GM19468 (cell line): ENCODE measurements at regions not wholly inside any gene's neighbourhood (a gene's known extent, or its start where the extent isn't known, plus 50 kb on each side); places are given as distances from the start of the nearest gene placed in this dataset.

Experiments used
- ATAC-seq: cut with Tn5 transposase; IDR thresholded peaks from one replicate; pipeline ENCODE4 v1.9.1; 2021; ENCODE audit warnings: mild to moderate bottlenecking, moderate library complexity, moderate number of reproducible peaks; ENCODE audit not compliant: unreplicated experiment; ENCODE audit errors: extremely low read depth

DNA sequence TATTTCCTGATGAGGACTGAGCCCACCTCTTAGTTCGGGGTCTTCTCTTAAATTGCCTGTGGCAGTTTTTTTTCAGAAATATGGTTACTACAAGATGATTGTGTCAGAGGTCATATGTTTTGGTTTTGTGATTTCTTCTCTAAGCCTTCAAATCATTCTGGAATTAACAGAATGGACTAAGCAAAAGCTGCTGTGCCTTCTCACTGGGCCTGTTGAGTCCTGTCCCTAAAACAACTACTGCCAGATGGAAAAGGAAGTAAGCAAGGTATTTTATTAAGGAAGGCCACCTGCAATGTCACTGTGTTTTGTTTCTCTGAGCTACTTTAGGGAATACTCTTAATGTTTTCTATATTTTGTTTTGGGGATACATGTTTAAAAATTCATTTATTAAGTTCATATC lies 470.8 kb downstream of the PCDH20 start:
- no peak for ATAC-seq

DNA sequence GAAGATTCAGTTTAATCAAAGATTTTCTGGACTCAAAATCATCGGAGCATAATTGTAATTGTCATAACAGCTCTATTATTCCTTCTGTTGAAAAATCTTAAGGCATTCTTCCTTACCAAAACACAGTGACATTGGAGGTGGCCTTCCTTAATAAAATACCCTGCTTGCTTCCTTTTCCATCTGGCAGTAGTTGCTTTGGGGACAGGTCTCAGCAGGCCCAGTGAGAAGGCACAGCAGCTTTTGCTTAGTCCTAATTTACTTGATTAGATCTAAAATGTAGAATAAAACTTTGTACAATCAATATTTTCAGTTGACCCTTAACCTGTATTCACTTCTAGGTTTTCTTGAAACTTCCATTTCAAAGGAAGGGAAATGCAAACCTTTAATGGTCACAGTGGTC lies 471.6 kb downstream of the PCDH20 start:
- no peak for ATAC-seq

DNA sequence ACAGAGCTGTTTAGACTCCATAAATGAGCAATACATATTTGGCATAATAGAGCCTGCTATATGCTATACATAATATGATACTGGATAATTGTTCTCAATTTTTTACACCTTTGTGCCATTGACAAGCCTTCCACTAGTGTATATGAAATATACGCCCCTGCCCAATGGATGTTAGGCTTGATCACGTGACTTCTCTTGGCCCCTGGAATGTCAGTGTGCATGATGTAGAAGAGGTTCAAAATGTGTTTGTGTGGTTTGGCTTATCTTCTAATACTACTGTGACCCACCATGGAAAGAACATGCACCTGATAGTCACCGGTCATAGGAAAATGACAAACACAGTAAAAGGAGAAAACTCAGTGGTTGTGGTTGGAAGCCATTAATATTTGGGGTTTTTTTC lies 479.4 kb downstream of the PCDH20 start:
- no peak for ATAC-seq

DNA sequence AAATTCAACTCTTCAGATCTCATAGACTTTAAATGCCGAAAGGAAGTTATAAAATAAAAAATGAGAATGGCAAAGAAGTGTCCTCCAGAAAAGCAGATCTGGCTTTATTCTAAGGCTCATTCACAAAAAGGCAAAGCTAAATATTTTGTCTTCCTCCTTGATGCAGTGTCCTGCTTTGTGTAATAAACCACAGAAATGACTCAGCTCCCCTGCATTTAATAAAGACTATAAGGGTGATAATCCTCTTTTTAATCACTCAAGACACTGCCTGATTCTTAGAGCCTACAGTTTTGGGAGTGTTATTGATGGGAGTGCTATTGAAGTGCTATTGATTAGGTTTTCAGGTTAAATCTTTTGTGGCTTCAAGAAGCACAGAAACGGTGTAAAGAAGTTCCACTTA lies 482.0 kb downstream of the PCDH20 start:
- no peak for ATAC-seq

DNA sequence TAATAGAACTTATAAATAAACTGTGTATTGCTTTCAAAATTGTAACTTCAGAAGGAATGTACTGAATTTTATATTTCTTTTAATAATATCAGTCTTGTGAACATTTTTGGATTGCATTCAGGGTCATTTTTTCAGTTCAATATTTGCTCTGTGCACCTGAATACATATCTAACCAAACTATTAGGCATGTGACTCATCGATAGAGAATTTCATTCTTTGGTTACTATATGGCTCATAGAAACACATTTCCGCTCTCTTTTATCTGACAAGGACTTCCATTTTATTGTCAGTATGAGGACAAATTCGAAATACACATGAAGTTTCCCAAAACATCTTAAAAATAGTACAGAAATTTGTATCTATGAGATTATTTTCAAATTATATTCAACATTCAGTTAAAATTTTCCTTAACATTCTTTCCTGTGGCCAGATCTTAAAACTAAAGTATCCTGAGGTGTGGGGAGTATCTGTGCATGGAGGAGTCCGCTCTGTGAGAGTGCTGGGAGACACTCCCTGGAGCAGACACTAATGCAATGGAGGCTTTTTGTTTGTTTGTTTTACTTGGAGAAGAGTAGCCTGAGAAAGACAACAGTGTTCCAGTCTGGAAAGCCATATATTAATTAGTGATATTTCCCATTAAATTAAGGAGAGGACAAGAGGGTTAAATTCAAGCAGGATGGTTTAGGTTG lies 483.6 kb downstream of the PCDH20 start:
- no peak for ATAC-seq

DNA sequence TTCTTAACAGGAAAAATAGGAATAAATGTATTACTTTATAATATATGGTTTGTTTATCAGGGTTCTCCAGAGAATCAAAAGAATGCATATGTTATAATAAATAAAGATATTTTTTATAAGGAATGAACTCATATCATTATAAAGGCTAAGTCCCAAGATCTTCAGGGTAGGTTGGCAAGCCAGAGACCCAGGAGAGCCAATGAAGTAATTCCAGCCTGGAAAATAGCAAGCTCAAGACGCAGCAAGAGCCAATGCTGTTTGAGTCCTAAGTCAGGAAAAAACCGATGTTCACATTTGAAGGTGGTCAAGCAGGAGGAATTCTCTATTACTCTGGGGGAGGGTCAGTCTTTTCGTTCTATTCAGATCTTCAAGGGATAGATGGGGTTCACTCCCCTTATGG lies 490.0 kb downstream of the PCDH20 start:
- ATAC-seq, result no peak

DNA sequence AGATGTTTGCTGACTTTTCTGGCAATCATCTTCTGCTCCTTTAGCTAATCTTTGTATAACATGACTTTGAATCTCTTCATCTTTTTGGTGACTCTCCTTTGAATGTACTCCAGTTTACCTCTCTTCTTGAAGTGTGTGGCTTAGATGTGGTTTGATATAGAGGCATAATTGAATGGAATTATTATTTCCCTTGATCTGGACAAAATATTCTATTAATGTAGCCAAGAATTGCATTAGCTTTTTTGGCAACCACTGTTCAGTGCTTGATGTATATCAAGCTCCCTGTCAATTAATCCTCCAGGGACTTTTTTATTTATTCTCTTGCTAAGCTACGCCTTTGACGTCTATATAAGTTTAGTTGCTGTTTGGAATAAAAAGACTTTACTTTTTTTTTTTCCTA lies 490.8 kb downstream of the PCDH20 start:
- no peak for ATAC-seq

DNA sequence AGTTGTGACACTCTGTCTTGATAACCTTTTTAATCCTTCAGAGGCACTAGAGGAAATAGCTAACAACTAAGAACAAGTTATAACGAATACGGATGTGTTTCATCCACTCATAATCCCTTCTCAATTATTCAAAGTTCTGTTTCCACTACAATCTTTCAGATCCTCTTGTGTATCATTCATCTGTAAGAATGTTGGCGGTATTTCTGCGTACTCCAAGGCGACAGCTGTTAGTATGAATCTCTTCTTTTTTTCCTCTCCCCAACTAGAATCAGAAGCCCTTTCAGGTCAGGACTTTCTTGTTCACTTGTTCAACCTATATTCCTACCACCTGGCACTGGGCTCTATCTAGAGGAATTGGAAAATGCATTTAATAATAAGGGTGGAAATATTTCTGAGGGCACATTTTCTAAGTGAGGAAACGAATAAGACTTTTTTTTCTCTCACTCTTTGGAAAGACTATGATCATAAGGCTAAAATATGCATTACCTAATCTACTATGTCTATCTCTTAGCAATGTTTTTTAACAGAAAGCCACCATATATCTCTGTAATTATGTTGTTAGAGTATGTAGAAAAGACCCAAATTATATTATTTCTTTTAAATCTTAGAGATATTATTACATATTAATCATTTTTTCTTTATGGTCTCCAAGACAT lies 492.9 kb downstream of the PCDH20 start:
- ATAC-seq, result no peak

DNA sequence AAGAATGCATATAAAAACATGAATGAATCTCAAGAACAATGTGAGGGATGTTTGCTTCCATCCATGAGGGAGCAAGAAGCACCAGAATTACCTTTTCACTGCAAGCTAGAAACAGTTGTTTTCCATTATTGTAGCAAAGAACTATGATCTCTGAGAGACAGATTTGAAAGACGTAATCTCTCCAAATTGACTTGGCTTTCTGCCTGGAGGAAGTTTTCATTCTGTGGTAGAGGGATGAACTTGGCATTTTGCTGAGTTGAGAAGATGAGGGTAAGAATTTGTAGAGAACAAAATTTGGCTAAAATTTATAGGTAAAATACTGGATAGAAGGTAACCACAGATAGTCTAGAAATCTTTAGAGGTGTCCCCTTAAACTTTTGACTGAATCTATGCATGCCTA lies 496.8 kb downstream of the TDRD3 start:
- ATAC-seq, result no peak

DNA sequence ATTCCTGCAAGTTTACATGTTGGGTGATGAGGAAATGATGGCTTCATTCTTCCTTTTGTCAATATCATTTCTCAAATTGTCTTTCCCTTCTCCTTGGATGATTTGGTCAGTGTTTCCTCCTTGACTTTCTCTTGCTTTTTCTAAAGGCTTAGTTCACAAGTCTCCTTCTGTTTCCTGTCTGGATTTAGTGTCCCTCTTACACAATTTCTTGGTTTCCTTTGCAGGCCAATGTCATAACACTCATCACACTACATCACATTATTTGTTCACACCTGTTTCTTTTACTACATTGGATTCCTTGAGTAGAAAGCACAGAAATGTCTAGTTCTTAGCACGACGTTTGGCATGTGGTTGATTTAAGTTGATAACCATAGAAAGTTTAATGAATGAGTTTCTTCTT lies 490.7 kb downstream of the TDRD3 start:
- ATAC-seq, result no peak

DNA sequence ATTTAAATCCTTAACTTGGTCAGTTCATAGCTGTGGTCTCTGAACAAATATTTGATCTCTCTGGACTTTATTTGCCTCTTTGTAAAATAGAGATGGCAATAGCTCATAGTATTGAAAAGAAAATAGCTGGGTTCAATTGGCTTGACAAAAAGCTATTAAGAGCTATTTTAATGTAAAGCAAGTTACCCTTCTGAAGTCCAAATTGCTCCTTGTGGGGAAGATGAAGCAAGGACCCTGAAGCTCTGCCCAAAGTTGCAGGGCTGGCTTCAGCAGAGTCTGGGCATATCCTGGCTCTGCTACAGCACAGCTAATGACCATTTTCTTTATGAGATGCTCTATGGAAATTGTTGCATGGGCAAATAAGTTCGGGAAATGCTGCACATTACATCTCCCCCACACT lies 484.5 kb downstream of the TDRD3 start:
- ATAC-seq, result no peak

DNA sequence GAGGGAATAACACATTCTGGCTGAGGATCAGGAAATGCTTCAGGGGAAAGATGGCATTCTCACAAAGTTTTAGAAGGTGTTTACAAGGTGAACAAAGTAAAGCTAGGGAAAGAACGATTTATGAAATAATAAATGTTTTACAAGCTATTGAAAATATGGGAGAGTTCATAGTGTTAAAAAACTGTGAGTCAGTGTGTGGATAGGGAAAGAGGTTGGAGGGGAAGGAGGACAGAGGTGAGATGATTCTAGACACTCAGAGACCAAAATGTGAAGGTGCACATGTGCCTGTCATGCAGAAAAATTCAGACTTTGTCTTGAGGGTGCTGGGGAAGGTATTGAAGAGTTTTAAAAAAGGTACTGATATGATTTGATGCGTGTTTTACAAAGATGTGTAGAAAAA lies 476.1 kb downstream of the TDRD3 start:
- ATAC-seq, result no peak

DNA sequence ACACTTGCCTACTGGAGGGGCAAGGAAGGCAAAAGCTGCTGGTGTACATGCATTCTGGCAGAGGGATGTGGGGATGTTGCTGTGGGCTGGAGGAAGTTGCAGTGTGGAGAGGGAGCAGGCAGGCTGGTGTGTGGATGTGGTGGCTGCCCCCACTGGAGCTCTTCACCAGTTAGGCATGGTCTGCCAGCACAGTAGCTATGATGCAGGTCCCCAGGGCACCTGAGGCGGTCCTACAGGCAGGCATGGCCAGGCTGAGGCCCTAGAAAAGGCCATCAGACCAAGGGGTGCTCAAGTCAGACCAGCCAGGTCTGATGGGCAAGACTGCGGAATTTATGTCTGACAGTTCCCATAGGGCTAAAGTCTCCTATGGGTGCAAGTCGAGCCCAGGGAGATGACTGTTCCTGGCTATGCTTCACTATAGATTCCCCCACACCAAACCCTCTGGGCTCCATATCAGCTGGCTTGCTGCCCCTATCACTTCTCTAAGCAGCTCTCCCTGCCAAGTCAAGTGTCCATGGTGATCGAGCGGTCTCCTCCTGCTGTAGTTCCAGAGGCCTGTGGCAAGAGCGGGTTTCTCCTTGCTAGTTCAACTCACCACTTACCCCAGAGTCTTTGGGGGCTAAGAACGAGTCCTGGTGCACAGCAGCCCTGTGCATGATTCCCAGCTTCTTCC lies 473.1 kb downstream of the TDRD3 start:
- ATAC-seq, result no peak

DNA sequence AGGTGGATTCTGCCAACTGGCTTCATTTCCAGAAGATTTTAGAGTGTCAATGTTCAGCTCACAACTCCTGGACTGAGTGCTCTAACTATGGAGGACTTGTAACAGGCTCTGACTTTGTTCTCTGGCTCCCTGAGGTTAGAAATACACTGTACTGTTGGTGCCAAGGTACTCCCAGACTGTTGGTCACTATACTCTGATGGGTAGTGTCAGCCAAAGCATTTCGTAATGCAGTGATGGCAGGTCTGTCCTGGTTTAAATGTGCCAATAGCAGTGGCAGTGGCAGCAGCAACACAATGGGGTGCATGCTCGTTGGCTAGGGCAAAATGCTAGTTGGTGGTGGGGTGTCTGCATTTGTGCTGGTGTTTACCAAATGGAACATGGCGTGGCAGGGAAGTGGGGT lies 472.2 kb downstream of the TDRD3 start:
- ATAC-seq, result no peak

DNA sequence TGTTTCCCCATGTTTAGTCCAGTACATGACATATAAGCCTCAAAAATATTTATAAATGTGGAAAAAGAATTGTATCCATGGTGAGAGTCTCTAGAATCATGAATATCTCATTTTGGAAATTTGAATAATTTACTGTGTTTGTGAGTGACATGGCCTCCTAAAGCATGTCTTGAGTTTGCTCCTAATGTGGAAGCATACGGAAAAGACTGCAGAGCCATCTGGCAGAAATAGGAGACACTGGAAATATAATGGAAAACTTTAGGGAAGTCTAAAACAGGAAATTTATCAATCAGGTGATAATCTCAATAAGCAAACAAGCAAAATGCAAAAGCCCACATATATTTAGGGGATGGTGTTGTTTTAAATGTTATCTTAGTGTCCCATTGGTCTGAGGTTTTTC lies 465.0 kb downstream of the TDRD3 start:
- ATAC-seq, result no peak

DNA sequence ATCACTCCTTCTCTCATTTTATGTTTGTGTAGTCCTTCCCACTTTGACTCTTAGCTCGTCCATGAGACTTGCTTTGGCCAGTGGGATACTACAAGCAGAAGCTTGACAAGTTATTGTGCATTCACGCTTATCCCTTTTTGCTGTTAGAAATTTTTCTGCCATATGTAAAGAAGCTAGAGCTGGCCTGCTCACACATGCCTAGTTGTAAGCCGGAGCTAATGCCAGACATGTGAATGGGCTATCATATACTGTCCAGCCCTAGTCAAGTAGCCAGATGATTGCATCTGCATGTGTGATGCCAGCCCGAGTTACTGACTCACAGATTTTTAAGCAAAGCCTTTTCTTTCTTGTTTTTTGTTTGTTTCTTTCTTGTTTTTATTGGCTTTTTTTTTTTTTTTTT lies 460.7 kb downstream of the TDRD3 start:
- no peak for ATAC-seq

DNA sequence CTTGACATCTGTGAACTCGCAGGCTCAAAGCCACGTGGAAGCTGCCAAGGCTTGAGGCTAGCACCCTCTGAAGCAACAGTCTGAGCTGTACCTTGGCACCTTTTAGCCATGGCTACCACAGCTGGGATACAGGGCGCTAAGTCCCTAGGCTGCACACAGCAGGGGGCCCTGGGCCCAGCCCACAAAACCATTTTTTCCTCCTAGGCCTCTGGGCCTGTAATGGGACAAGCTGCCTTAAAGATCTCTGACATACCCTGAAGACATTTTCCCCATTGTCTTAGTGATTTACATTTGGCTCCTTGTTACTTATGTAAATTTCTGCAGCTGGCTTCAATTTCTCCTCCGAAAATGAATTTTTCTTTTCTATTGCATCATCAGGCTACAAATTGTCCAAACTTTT lies 455.9 kb downstream of the TDRD3 start:
- no peak for ATAC-seq

DNA sequence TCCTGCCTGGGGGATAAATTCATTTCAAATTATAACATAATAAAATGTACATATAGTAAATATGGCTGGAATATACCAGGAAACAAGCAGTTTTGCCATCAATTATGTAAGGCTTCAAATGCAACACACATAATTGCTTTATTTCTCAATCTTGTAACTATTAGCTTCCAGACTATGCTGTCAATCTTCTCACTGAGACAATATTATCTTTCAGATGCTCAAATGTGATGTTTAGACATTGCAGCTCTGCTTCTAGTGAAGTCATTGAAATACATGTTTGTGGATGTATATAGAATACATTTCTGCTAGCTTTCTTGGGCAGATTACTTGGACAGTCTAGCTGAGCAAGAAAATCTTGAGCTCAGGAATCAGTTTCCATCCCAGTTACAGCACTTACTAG lies 454.4 kb downstream of the TDRD3 start:
- ATAC-seq, result no peak

DNA sequence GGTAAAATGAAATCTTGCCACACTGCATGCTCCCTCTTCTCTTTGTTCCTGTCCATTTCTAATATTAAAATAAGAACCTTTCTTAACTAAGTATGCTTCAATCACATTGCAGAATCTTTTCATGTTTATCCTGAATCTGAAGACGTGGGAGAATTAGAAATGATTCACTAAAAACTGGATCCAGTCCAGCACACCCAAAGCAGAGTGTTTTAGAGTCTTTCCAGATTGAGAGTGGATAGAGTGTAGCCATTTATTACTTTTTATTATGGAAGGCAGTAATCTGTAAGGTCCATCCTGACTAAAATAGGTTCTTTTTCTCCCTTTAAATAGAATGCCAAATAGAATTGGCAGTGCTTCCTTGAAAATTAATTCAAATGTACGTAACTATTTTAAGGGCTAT lies 453.5 kb downstream of the TDRD3 start:
- no peak for ATAC-seq

DNA sequence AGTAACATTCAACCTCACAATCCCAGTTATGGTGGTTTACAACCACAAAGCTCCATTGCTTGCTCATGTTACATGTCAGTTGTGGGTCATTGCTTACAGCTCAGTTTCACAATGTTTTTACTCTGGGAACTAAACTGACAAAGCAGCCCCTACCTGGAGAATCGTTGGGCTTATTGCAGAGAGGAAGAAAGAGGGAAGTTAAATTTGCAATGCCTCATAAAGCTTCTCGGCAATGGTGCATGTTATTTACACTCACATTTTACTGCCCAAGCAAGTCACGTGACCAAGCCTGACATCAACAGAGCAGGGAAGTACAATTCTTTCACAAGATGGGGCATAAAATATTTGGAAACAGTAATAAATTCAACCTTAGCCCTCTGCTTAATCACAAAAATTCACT lies 441.6 kb downstream of the TDRD3 start:
- ATAC-seq, result no peak

DNA sequence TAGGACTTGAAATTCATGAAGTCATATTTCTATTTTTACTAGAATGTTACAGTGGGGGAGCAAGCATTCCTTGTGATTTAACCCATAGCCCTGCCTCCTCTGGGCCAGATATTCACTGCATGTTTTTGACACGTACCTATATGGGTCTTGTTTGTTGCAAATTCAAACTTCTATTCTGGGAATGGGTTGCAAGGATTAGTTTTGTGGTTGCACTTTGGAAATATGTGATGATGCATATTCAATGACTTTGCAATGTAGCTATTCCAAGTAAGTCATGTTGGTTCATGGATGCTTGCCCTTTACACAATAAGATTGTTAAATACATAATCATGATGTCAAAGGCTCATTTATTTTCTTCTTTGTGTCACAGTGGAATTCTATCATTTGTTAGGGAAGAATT lies 440.8 kb downstream of the TDRD3 start:
- no peak for ATAC-seq

DNA sequence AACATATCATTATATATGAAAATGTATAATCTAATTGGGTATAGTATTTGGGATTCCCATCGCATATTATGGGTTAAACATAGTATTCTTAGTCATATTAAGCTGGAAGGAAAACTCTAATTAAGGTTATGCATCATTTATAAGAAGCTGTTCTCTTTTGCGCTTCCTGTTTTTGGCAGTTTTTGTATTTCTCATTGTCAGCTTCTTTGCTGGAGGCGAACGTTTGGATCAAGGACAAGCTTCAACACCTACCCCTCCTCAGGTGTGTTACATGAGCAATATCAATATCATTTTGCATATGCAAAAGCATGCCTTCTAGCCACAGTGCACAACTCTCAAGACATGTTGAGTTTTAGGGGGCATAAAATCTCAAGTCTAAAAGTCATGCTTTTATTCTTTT lies 439.8 kb downstream of the TDRD3 start:
- ATAC-seq, result no peak
